GM18508 (cell line): ENCODE measurements at regions not wholly inside any gene's neighbourhood (a gene's known extent, or its start where the extent isn't known, plus 50 kb on each side); places are given as distances from the start of the nearest gene placed in this dataset.

Source experiments
- ATAC-seq: cut with Tn5 transposase; IDR thresholded peaks from one replicate; pipeline ENCODE4 v1.9.1; 2021; ENCODE audit warnings: moderate number of reproducible peaks; ENCODE audit not compliant: insufficient read depth, unreplicated experiment

DNA sequence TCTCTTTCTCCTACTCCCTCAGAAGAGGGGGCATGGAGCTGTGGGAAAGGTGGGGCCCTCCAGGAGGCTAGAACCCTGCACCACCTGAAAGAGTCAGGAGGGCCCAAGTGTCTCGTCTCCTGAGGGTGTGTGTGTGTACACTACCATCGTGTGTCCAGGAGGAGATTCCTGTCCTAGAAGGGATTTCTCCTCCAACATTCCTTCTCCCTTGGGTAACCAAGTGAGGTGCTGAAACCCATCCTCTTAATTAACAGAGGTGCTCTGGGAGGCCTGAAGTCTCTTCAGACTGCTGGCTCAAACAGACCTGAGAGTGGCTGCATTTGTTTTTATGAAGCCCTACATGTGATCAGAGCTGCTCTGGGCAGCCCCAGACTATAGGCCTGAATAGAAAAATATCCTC, 61.1 kb upstream of the FAM169A start:
- no peak for ATAC-seq

DNA sequence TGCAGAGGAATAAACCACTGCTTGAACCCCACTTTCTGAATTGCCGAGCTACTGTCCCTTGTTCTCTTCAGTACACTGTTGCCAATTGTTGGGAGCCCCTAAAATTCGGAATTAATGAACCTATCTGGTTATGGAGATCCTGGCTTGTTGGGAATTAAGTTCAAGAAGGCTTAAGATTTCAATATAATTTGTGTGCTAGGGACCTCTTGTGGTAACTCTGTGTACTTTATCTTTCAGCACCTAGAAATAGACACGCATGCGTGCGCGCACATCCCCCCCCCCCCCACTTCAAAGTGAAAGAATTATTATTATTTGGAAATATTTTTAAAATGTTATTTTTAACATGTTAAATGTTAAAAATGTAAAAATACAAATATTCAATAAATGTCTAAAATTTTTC, 53.3 kb upstream of the FAM169A start:
- ATAC-seq: no peak

DNA sequence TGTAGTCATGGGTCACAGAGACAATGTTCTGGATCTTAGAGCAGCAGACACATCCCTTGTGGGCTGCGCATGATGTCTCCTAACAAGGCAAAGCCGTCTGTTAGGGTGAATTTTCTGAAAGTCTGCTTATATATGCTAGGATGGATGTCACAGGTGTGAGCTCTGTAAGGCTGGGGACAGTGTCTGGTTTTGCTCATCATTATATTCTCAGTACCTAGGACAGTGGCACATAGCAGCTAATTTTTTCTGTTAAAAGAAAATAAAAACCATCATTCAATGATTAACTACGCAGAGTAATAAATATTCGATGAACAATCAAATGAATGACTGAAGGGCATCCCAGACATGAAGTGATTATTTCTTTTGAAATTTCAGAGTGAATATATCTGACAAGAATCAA, 52.9 kb upstream of the FAM169A start:
- ATAC-seq: no peak

DNA sequence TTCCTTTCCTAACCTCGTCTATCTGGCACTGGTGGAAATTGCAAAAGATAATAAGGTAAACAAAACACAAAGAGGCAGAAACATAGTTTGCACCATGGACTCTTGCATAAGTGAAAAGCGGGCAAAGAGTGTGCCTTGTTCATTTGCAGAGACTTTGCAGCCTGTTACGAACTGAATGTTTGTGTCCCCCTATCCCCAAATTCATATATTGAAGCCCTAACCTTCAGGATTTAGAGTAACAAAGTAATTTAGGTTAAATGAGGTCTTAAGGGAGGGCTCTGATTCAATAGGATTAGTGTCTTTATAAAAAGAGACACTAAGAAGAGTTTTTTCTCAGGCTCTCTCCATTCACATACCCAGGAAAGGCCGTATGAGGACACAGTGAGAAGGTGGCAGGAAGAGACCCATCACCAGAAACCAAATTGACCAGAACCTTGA, 52.1 kb upstream of the FAM169A start:
- ATAC-seq: no peak

DNA sequence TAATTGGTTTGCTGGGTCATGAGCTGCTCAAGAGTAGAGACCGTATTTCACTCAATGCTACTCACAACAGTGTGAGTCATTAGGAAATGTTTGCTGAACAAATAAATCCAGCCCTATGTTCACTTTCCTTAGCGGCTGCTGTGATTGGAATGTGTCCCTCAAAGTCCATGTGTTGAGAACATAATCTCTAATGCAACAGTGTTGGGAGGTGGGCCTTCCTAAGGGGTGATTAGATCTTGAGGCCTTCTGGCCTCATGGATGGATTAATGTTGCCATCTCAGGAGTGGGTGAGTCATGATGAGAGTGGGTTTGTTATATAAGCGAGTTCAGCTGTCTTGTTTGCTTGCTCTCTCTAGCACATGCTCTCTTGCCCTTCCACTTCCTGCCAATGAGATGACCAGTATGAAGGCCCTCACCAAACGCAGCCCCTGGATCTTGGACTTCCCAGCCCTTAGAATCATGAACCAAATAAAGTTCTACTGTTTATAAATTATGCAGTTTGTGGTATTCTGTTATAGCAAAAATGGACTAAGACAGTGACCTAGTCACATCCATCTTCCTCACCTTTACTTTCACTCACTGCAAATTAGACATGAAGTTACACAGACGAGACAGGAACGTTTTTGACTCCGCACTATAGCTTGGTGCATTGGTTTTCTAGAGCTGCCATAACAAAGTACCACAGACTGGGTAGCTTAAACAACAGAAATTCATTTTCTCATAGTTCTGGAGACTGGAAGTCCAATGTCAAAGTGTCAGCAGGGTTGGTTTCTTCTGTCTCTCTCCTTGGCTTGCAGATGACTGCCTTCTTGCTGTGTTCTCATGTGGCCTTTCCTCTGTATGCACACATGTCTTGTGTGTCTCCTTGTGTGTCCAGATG, 50.9 kb upstream of the FAM169A start:
- ATAC-seq: no peak
